ENCODE measurements at regions not wholly inside any gene's neighbourhood (a gene's known extent, or its start where the extent isn't known, plus 50 kb on each side); places are given as distances from the start of the nearest gene placed in this dataset.

DNA sequence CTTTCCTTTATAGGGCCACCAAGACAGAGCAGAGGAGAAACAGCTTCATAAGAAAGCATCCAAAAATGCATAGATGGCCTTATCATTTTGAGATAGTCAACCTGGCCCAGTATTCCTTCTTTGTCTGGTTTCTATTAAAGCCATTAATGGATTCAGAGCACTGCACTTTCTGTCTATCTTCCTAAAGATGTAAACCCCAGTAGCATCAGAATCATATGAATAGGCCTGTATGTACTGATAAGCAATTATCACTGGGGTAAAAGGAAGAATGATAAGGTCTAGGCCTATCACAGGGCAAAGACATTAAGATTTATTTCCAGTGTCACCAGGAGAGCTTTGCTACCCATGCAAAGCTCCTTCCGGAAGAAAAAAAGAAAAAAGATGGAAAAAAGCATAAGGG lies 432.5 kb upstream of the C9orf72 start:
- TF ChIP-seq, protein P1, sequence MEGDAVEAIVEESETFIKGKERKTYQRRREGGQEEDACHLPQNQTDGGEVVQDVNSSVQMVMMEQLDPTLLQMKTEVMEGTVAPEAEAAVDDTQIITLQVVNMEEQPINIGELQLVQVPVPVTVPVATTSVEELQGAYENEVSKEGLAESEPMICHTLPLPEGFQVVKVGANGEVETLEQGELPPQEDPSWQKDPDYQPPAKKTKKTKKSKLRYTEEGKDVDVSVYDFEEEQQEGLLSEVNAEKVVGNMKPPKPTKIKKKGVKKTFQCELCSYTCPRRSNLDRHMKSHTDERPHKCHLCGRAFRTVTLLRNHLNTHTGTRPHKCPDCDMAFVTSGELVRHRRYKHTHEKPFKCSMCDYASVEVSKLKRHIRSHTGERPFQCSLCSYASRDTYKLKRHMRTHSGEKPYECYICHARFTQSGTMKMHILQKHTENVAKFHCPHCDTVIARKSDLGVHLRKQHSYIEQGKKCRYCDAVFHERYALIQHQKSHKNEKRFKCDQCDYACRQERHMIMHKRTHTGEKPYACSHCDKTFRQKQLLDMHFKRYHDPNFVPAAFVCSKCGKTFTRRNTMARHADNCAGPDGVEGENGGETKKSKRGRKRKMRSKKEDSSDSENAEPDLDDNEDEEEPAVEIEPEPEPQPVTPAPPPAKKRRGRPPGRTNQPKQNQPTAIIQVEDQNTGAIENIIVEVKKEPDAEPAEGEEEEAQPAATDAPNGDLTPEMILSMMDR (IDR thresholded peaks at IDR 0.05): no peak
- no peak for TF ChIP-seq TCF7L2 (IDR thresholded peaks at IDR 0.05; ENCODE audit: low read depth, low read length)
